ENCODE measurements at regions not wholly inside any gene's neighbourhood (a gene's known extent, or its start where the extent isn't known, plus 50 kb on each side); places are given as distances from the start of the nearest gene placed in this dataset.
A peak's percentile ranks its signal among the peaks of the same experiment; 100 is the strongest.

- Histone ChIP-seq H3K4me3 (ENCODE audit: low read length) (no peak overlapping the region), H3K27me3 (ENCODE audit: low read depth, low read length) (no peaks in the 10 kb centered on the region), H3K4me2 (ENCODE audit: low read length) (no peak overlapping the region), H3K4me1 (ENCODE audit: low read length) (no peaks in the 10 kb centered on the region), H3K79me2 (ENCODE audit: low read length) (no peaks in the 10 kb centered on the region), H3K9me3 (ENCODE audit: insufficient read depth, low read length) (no peaks in the 10 kb centered on the region), H3K9ac (ENCODE audit: low read length) (no peak overlapping the region), H3K36me3 (replicated peaks; ENCODE audit: low read depth, low read length) (no peaks in the 10 kb centered on the region), H3K27ac (ENCODE audit: low read length) (no peak overlapping the region), H4K20me1 (ENCODE audit: insufficient read depth, low read length) (no peaks in the 10 kb centered on the region), H2AFZ (ENCODE audit: low read depth, low read length) (no peak overlapping the region)
- TF ChIP-seq EZH2phosphoT487 (IDR thresholded peaks at IDR 0.05; ENCODE audit: low read depth): no peak
- TF ChIP-seq, protein P1, sequence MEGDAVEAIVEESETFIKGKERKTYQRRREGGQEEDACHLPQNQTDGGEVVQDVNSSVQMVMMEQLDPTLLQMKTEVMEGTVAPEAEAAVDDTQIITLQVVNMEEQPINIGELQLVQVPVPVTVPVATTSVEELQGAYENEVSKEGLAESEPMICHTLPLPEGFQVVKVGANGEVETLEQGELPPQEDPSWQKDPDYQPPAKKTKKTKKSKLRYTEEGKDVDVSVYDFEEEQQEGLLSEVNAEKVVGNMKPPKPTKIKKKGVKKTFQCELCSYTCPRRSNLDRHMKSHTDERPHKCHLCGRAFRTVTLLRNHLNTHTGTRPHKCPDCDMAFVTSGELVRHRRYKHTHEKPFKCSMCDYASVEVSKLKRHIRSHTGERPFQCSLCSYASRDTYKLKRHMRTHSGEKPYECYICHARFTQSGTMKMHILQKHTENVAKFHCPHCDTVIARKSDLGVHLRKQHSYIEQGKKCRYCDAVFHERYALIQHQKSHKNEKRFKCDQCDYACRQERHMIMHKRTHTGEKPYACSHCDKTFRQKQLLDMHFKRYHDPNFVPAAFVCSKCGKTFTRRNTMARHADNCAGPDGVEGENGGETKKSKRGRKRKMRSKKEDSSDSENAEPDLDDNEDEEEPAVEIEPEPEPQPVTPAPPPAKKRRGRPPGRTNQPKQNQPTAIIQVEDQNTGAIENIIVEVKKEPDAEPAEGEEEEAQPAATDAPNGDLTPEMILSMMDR (IDR thresholded peaks at IDR 0.05; ENCODE audit: low read depth, low read length): no peak
Measured at GRCh38 chr9:13613296-13613695, 333.8 kb upstream of the MPDZ start.

- Histone ChIP-seq H3K4me3 (ENCODE audit: low read length) (no peak overlapping the region), H3K36me3 (replicated peaks; ENCODE audit: low read depth, low read length) (no peaks in the 10 kb centered on the region), H3K4me2 (ENCODE audit: low read length) (no peak overlapping the region), H3K9ac (ENCODE audit: low read length) (no peak overlapping the region), H3K4me1 (ENCODE audit: low read length) (no peaks in the 10 kb centered on the region), H3K9me3 (ENCODE audit: insufficient read depth, low read length) (no peaks in the 10 kb centered on the region), H3K27ac (ENCODE audit: low read length) (no peak overlapping the region), H3K79me2 (ENCODE audit: low read length) (no peaks in the 10 kb centered on the region), H2AFZ (ENCODE audit: low read depth, low read length) (no peak overlapping the region), H3K27me3 (ENCODE audit: low read depth, low read length) (no peaks in the 10 kb centered on the region), H4K20me1 (ENCODE audit: insufficient read depth, low read length) (no peaks in the 10 kb centered on the region)
- TF ChIP-seq EZH2phosphoT487 (IDR thresholded peaks at IDR 0.05; ENCODE audit: low read depth): no peak
- TF ChIP-seq, protein P1 (IDR thresholded peaks at IDR 0.05; ENCODE audit: low read depth, low read length): no peak
Measured at GRCh38 chr9:13608451-13608850, 329.0 kb upstream of the MPDZ start.

DNA sequence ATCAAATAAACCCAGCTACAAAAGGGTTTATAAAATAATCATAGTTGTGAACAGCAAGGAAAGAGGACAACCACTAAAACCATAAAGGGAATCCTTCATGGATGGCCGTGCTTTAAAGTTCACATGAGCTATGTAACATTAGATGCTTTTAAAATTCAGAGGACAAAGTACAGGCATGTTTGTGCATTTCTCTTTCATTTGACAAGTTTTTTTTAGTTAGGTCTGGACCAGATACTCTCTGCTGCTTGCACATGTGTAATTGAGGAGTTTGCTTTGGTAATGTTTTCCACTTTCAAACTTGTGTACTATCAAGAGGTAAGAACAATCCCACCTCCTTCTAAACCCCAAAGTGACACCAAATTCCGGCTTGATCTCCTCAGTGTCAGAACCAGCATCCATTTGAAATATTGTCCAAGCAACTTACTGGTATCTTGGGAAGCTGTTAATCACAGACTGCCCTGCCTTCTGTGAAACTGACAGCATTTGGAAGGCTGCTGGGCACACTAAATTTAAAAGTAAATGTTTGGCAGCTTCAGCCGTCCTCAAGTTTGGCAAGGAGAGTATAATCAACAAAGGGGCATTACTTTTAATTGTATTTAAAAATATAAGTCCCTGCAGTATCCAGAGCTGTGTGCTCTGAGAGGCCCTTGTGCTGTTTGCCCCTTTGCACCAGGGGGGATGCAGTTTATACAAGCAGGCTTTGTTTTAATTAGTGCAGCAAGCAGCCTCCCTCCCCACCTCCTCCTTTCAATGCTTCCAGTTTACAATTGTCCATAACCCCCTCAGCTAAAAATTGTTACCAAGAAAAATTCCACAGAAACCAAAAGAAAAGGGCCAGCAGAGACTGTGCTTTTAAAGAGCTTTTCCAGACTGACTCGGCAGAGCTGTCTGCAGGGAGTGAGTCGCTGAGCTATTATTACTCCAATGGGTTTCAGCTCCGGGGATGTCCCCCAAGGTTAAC is 328.3 kb upstream of the MPDZ start:
- H3K27ac ChIP-seq (ENCODE audit: low read length): no peak overlapping the region
- H3K9me3 ChIP-seq (ENCODE audit: insufficient read depth, low read length): no peaks in the 10 kb centered on the region
- no peak overlapping the region for H3K9ac ChIP-seq (ENCODE audit: low read length)
- no peak overlapping the region for H3K4me2 ChIP-seq (ENCODE audit: low read length)
- H4K20me1 ChIP-seq (ENCODE audit: insufficient read depth, low read length): no peaks in the 10 kb centered on the region
- H2AFZ ChIP-seq (ENCODE audit: low read depth, low read length): peak overlapping the region; percentile 7; the same call in 1 of the 2 replicates
- no peak overlapping the region for H3K4me3 ChIP-seq (ENCODE audit: low read length)
- no peaks in the 10 kb centered on the region for H3K36me3 ChIP-seq (replicated peaks; ENCODE audit: low read depth, low read length)
- H3K4me1 ChIP-seq (ENCODE audit: low read length): no peaks in the 10 kb centered on the region
- TF ChIP-seq, protein P1 (IDR thresholded peaks at IDR 0.05; ENCODE audit: low read depth, low read length): no peak
- TF ChIP-seq EZH2phosphoT487 (IDR thresholded peaks at IDR 0.05; ENCODE audit: low read depth): no peak
- no peaks in the 10 kb centered on the region for H3K79me2 ChIP-seq (ENCODE audit: low read length)
- H3K27me3 ChIP-seq (ENCODE audit: low read depth, low read length): no peaks in the 10 kb centered on the region

DNA sequence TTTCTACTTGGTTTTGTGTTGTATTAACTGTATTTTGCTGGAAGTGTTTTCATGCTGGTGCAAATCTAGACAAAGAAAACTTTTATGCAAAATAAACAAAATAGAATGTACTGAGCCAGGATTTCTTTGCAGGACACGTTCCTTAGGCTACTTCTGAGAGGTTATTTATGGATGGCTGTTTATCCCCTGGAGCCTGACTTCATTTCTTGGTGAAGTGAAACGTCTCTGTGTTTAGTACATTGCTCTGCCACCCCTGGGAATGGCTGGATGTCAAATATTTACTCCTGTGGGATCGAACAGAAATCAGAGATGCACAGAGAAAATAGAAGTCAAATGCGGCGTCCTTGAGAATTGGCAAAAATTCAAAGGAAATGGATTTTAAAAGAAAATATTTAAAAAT is 327.1 kb upstream of the MPDZ start:
- H3K4me1 ChIP-seq (ENCODE audit: low read length): no peaks in the 10 kb centered on the region
- H3K4me2 ChIP-seq (ENCODE audit: low read length): no peak overlapping the region
- no peak overlapping the region for H2AFZ ChIP-seq (ENCODE audit: low read depth, low read length)
- TF ChIP-seq EZH2phosphoT487 (IDR thresholded peaks at IDR 0.05; ENCODE audit: low read depth): no peak
- TF ChIP-seq, protein P1 (IDR thresholded peaks at IDR 0.05; ENCODE audit: low read depth, low read length): no peak
- H3K36me3 ChIP-seq (replicated peaks; ENCODE audit: low read depth, low read length): no peaks in the 10 kb centered on the region
- H3K4me3 ChIP-seq (ENCODE audit: low read length): no peak overlapping the region
- H3K27ac ChIP-seq (ENCODE audit: low read length): no peak overlapping the region
- no peaks in the 10 kb centered on the region for H4K20me1 ChIP-seq (ENCODE audit: insufficient read depth, low read length)
- no peaks in the 10 kb centered on the region for H3K79me2 ChIP-seq (ENCODE audit: low read length)
- H3K27me3 ChIP-seq (ENCODE audit: low read depth, low read length): no peaks in the 10 kb centered on the region
- no peaks in the 10 kb centered on the region for H3K9me3 ChIP-seq (ENCODE audit: insufficient read depth, low read length)
- no peak overlapping the region for H3K9ac ChIP-seq (ENCODE audit: low read length)

All from OCI-LY3 (cell line).